Activated T-helper 17 cell treated with anti-CD3 and anti-CD28 coated beads, Interleukin-2, amount 50 U/mL, for 72 hours (primary cell): ENCODE measurements at regions not wholly inside any gene's neighbourhood (a gene's known extent, or its start where the extent isn't known, plus 50 kb on each side); places are given as distances from the start of the nearest gene placed in this dataset.
A peak's percentile ranks its signal among the peaks of the same experiment; 100 is the strongest.

Experiments used
- ATAC-seq: fragments of 150-1000 bp; cut with Tn5 transposase; replicated peaks from 2 replicates; pipeline ENCODE4 v1.10.0; 2021; ENCODE audit warnings: mild to moderate bottlenecking, moderate library complexity
- H3K27ac Mint-ChIP-seq: one replicate; pipeline ENCODE4 v1.8.0; 2022; ENCODE audit warnings: mixed read lengths
- H3K27me3 Mint-ChIP-seq: one replicate; pipeline ENCODE4 v1.8.0; 2022; ENCODE audit warnings: mixed read lengths
- H3K36me3 Mint-ChIP-seq: one replicate; pipeline ENCODE4 v1.8.0; 2022; ENCODE audit warnings: low read depth, mild to moderate bottlenecking, mixed read lengths
- H3K4me1 Mint-ChIP-seq: one replicate; pipeline ENCODE4 v1.8.0; 2022; ENCODE audit warnings: mixed read lengths
- H3K4me3 Mint-ChIP-seq: one replicate; pipeline ENCODE4 v1.8.0; 2022; ENCODE audit warnings: mild to moderate bottlenecking, mixed read lengths
- H3K9me3 Mint-ChIP-seq: one replicate; pipeline ENCODE4 v1.8.0; 2022; ENCODE audit warnings: mixed read lengths

DNA sequence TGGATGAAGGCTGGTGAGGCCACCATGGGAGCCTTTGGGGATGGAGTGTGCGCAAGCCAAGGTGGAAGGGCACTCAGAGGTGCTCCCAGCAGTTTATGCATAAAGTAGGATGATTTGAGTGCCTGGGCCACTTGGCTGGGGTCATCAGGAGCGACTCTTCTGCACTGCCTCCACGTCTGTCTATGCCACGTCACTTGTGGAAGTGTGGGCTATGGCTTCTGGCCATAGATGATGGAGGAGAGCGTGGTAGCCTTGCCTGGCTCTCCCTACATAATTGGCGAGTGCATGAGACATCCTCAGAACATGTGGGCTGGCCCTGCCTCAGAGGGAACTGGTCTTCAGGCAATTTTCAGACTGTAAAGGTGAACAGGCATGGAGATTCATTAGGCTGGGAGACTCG is 182.9 kb downstream of the TEX29 start:
- Mint-ChIP-seq H3K9me3 (no peaks in the 10 kb centered on the region), H3K27ac (no peak overlapping the region), H3K4me1 (no peaks in the 10 kb centered on the region), H3K4me3 (no peak overlapping the region), H3K36me3 (no peaks in the 10 kb centered on the region), H3K27me3 (peaks cover 27% of the 10 kb centered on the region)
- no peak for ATAC-seq

DNA sequence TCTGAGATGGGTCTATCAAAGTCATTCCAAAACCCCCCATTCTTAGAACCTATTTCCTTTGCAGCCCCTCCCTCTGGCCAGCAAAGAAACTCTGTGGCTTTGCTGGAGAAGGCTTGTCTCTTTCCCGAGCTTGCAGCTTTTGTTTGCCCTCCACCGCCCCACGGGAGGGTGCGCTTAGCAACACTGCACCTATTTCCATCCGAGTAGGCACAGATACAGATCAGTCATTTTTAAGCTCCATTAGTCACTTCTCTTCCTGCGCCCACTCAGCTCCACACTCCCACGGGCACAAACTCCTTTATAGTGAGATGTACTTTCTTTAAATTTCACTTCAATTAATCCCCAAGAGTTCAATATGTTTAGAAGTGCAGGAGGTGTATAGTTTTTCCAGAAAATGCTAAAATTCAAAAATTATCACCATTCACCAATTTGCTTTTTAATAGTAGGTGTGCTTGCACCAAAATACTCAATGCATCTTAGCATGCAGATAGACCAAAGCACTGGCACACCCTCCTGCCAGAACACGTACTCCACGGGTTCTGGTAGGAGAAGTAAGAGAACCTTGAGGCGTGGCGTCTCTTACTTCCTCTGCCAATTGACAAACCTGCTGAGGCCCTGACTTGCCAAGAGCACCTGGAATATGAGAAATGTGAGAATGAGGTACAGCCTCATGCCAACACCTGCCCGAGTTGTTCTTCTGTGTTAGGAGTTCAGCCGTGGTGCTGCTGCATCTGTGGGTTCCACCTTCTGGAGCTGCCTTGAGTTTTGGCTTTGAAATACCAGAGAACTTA is 183.7 kb downstream of the TEX29 start:
- H3K27ac Mint-ChIP-seq = no peak overlapping the region
- H3K27me3 Mint-ChIP-seq = peaks cover 26% of the 10 kb centered on the region
- no peak for ATAC-seq
- H3K4me3 Mint-ChIP-seq = no peak overlapping the region
- H3K36me3 Mint-ChIP-seq = no peaks in the 10 kb centered on the region
- H3K4me1 Mint-ChIP-seq = no peaks in the 10 kb centered on the region
- no peaks in the 10 kb centered on the region for H3K9me3 Mint-ChIP-seq

- H3K36me3 Mint-ChIP-seq = no peaks in the 10 kb centered on the region
- H3K4me1 Mint-ChIP-seq = no peaks in the 10 kb centered on the region
- H3K27me3 Mint-ChIP-seq = peaks cover 20% of the 10 kb centered on the region
- H3K27ac Mint-ChIP-seq = no peak overlapping the region
- no peak overlapping the region for H3K4me3 Mint-ChIP-seq
- no peaks in the 10 kb centered on the region for H3K9me3 Mint-ChIP-seq
- ATAC-seq = no peak
Measured at GRCh38 chr13:111505175-111505777, 184.8 kb downstream of the TEX29 start.

DNA sequence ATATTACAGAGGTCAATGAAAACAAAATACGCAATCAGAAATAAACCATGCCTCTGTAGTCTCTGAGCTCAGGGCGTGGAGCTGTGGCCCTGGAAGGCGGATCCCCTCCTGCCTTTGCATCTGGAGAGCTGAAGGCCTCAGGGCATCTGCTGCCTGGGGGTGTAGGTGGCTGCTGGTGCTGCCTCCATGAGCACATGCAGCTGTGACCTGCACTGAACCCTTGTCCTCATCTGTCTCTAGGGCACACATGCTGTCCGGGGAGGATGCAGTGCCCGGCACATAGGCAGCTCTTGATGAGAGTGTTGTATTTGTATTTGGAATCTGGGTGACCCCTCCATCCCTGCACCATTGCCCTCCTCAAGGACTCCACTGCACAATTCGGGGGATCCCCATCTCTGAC is 185.7 kb downstream of the TEX29 start:
- no peaks in the 10 kb centered on the region for H3K9me3 Mint-ChIP-seq
- no peaks in the 10 kb centered on the region for H3K36me3 Mint-ChIP-seq
- ATAC-seq = no peak
- no peaks in the 10 kb centered on the region for H3K4me1 Mint-ChIP-seq
- no peak overlapping the region for H3K27ac Mint-ChIP-seq
- H3K27me3 Mint-ChIP-seq = peaks cover 20% of the 10 kb centered on the region
- no peak overlapping the region for H3K4me3 Mint-ChIP-seq

GRCh38 chr13:111506621-111507020 is 186.2 kb downstream of the TEX29 start:
- Mint-ChIP-seq H3K9me3 (no peaks in the 10 kb centered on the region), H3K4me3 (no peak overlapping the region), H3K36me3 (no peaks in the 10 kb centered on the region), H3K27ac (no peak overlapping the region), H3K27me3 (peaks cover 24% of the 10 kb centered on the region), H3K4me1 (no peaks in the 10 kb centered on the region)
- no peak for ATAC-seq

DNA sequence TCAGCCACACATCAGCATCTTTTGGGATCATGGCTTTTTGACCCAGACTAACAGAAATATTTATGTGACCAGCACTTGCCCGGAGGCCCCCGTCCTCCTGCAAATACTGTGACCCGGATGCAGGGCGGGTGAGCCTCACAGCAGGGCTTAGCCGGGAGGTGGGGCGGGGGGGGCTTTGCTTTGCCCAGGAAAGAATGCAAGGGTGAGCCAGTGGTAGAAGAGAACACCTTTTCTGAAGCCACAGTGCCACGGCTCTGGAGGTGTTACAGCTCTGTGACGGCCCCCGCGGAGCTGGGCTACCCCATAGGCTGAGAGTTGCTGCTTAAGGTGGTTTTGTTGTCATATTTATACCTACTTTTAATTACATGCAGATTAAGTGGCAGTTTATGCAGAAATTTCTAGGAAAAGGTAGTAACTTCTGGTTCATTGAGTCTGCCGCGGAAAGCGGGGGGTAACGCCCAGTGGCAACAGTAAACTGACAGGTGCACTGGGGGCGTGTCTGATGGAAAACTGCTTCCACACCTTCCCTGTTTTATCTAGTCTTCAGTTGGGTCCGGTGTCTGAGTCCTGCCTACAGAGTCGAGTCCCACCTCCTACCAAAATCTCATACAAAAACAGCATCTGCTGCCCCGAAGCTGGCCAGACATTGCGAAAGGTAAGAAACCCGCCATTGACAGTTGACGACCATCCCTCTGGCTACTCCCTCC is 187.9 kb downstream of the TEX29 start:
- Mint-ChIP-seq H3K4me3 (no peak overlapping the region), H3K27me3 (peaks cover 13% of the 10 kb centered on the region), H3K36me3 (no peaks in the 10 kb centered on the region), H3K27ac (no peak overlapping the region), H3K4me1 (no peaks in the 10 kb centered on the region), H3K9me3 (no peaks in the 10 kb centered on the region)
- no peak for ATAC-seq

DNA sequence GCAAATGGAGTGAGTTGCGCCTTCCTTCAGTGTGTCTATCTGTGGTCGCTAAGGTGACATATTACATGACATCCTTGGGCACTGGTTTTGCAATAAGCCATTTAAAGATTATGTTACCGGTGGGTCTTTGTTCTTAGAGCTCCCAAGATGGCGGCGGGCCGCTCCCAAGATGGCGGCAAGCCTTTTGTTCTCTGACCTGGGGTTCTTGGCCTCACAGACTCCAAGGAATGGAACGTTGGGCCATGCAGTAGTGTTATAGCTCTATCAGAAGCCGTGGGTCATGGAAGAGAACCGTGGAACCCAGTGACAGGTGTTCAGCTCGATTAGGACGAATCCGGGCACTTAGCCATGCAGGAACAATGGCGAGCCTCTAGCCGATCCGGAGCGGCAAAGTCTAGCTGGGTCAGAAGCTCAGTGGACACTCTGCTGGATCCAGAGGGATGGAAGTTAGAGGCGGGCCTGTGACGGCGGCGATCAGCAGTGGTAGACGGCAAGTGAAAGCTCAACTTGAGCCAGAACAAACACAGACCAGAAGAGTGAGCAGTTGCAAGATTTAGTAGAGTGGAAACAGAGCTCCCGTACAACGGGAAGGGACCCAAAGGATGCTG is 188.6 kb downstream of the TEX29 start:
- no peaks in the 10 kb centered on the region for H3K9me3 Mint-ChIP-seq
- H3K36me3 Mint-ChIP-seq = no peaks in the 10 kb centered on the region
- H3K4me3 Mint-ChIP-seq = no peak overlapping the region
- H3K27me3 Mint-ChIP-seq = peaks cover 7% of the 10 kb centered on the region
- no peak overlapping the region for H3K27ac Mint-ChIP-seq
- no peak for ATAC-seq
- no peaks in the 10 kb centered on the region for H3K4me1 Mint-ChIP-seq

GRCh38 chr13:111510502-111511218 is 190.2 kb downstream of the TEX29 start:
- Mint-ChIP-seq H3K36me3 (no peaks in the 10 kb centered on the region), H3K4me3 (no peak overlapping the region)

GRCh38 chr13:111511219-111511732 is 190.8 kb downstream of the TEX29 start:
- peaks cover 8% of the 10 kb centered on the region for H3K27me3 Mint-ChIP-seq
- H3K27ac Mint-ChIP-seq = no peak overlapping the region
- peak; percentile 23 for ATAC-seq
- H3K4me3 Mint-ChIP-seq = no peak overlapping the region
- no peaks in the 10 kb centered on the region for H3K4me1 Mint-ChIP-seq
- no peaks in the 10 kb centered on the region for H3K9me3 Mint-ChIP-seq
- no peaks in the 10 kb centered on the region for H3K36me3 Mint-ChIP-seq

More at GRCh38 chr13:111510502-111511218, 190.2 kb downstream of the TEX29 start:
- H3K4me1 Mint-ChIP-seq = no peaks in the 10 kb centered on the region
- H3K9me3 Mint-ChIP-seq = no peaks in the 10 kb centered on the region
- peaks cover 8% of the 10 kb centered on the region for H3K27me3 Mint-ChIP-seq
- no peak overlapping the region for H3K27ac Mint-ChIP-seq
- ATAC-seq = no peak

DNA sequence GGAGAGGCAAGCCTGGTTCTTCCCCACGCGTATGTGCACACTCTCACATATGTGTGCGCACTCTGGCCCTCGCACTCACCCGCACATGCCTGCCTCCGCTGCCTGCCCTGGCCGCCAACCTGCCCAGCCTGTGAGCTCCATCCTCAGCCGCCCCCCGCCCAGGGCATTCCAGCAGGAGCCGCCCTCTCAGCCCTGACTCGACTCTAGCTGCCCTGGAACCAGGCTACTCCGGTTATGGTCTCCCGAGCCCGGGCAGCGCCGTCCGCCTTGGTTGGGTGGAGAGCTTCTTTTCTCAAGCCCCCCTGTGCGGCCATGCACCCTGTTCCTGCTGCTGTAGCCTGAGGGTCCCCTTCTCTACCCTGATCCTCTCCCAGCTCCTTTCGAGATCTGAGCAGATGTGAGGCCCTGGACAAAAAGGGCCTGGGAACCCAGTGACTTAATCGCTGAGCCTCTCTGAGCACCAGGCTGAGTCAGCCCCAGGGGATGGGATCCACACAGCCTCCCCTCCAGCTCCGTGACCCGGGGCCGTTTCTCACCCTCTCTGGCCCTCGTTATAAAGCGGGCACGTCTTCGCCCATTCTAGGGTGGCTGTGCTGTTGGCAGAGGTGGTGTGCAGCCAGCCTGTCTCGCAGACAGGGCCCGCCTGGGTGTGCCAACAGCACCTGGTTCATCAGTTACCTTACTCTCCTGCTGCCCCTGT is 191.5 kb downstream of the TEX29 start:
- Mint-ChIP-seq H3K9me3 (no peaks in the 10 kb centered on the region), H3K36me3 (no peaks in the 10 kb centered on the region), H3K27me3 (peaks cover 8% of the 10 kb centered on the region), H3K4me3 (no peak overlapping the region), H3K4me1 (no peaks in the 10 kb centered on the region), H3K27ac (no peak overlapping the region)
- no peak for ATAC-seq

DNA sequence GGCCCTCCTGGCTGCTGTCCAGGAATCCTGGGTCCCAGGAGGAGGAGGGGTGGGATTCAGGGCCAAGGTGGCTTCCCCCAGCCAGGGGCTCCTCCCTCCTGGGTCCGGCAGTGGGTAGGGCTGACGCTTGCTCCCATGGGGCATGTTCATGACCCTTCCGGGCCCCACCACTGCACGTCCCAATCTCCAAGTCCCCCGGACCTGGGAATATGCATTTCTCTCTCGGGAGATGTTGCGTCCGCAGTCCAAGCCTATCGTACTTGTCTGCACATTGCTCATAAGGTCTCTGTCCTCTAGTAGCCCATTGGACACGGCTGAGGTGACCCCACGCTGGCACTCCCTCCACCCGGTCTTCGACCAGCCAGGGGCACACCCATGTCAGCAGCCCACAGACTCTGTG is 192.3 kb downstream of the TEX29 start:
- H3K27ac Mint-ChIP-seq = no peak overlapping the region
- H3K27me3 Mint-ChIP-seq = peaks cover 8% of the 10 kb centered on the region
- no peak overlapping the region for H3K4me3 Mint-ChIP-seq
- ATAC-seq = no peak
- H3K9me3 Mint-ChIP-seq = no peaks in the 10 kb centered on the region
- H3K36me3 Mint-ChIP-seq = no peaks in the 10 kb centered on the region
- no peaks in the 10 kb centered on the region for H3K4me1 Mint-ChIP-seq

GRCh38 chr13:111513766-111514609 is 193.5 kb downstream of the TEX29 start:
- ATAC-seq = no peak
- H3K36me3 Mint-ChIP-seq = no peaks in the 10 kb centered on the region
- H3K27ac Mint-ChIP-seq = no peak overlapping the region
- peaks cover 8% of the 10 kb centered on the region for H3K27me3 Mint-ChIP-seq
- H3K4me1 Mint-ChIP-seq = no peaks in the 10 kb centered on the region
- H3K4me3 Mint-ChIP-seq = no peak overlapping the region
- no peaks in the 10 kb centered on the region for H3K9me3 Mint-ChIP-seq
